Endothelial cell of umbilical vein (primary cell): ENCODE measurements at regions not wholly inside any gene's neighbourhood (a gene's known extent, or its start where the extent isn't known, plus 50 kb on each side); places are given as distances from the start of the nearest gene placed in this dataset.
A peak's percentile ranks its signal among the peaks of the same experiment; 100 is the strongest.

ENCODE experiments used
- BruUV-seq: library from RNA; stranded (reverse); fragments of 400-500 nt; replicated peaks from 2 replicates; lab custom pipeline; 2021; lab: Mats Ljungman, UMichigan
- CTCF ChIA-PET: fragments of 300-600, 350-600 bp; sonication (Branson Sonifier 250); formaldehyde crosslinking; loops from one replicate; lab custom pipeline; 2021; ENCODE audit warnings: antibody characterized with exemption, inconsistent platforms; lab: Charles Lee
- POLR2A ChIA-PET: fragments of 300-600, 350-600 bp; sonication (Branson Sonifier 250); formaldehyde crosslinking; loops from one replicate; lab custom pipeline; 2021; ENCODE audit warnings: antibody characterized with exemption, inconsistent platforms; lab: Charles Lee
- DNase-seq: peaks from one replicate; pipeline ENCODE4 v3.0.0-alpha.2; 2011; ENCODE audit warnings: low read depth, low spot score
- FAIRE-seq: peaks from 2 replicates; lab custom pipeline; 2011; peaks lifted over from hg19 to GRCh38; lab: Jason Lieb, UNC
- H2AFZ ChIP-seq: 2 replicates; pipeline ENCODE4 v1.6.0; 2012; ENCODE audit warnings: low read depth, low read length, control low read depth, inconsistent platforms
- H3K27ac ChIP-seq: 2 replicates; pipeline ENCODE4 v1.5.1; 2011; ENCODE audit warnings: low read depth, mild to moderate bottlenecking, control low read depth, low read length, moderate library complexity; ENCODE audit not compliant: insufficient read depth
- H3K27me3 ChIP-seq, 2 experiments: 2 replicates each; pipeline versions ENCODE4 v1.6.0 to v1.6.1; 2011; ENCODE audit warnings: low read length in 2 of 2, mixed read lengths in 1 of 2; ENCODE audit not compliant: control insufficient read depth in 2 of 2, insufficient read depth in 2 of 2
- H3K36me3 ChIP-seq, 2 experiments: 2 replicates in 1 of 2; 3 replicates in 1 of 2; pipeline ENCODE4 v1.5.1; 2011; ENCODE audit warnings: low read length in 2 of 2, mild to moderate bottlenecking in 1 of 2, moderate library complexity in 1 of 2; ENCODE audit not compliant: control insufficient read depth in 2 of 2, insufficient read depth in 2 of 2; ENCODE audit errors: extremely low read depth in 1 of 2
- H3K4me1 ChIP-seq: 3 replicates; pipeline ENCODE4 v1.5.1; 2011; ENCODE audit warnings: mild to moderate bottlenecking, low read length; ENCODE audit not compliant: control insufficient read depth, insufficient read depth; ENCODE audit errors: extremely low read depth
- H3K4me2 ChIP-seq: 2 replicates; pipeline ENCODE4 v1.6.1; 2011; ENCODE audit warnings: low read length, control low read depth, mixed read lengths; ENCODE audit not compliant: insufficient read depth
- H3K4me3 ChIP-seq, 3 experiments: fragments of 200-600 bp in 1 of 3; sonication (generic), shearing (Covaris generic) in 1 of 3; replicated peaks in 1 of 3; 2 replicates each; pipeline ENCODE4 v1.5.1; 2011 to 2016; ENCODE audit warnings: control low read depth in 3 of 3, low read length in 3 of 3, mild to moderate bottlenecking in 2 of 3, inconsistent platforms in 1 of 3, low read depth in 1 of 3, moderate library complexity in 1 of 3; ENCODE audit not compliant: insufficient read depth in 1 of 3
- H3K79me2 ChIP-seq: 2 replicates; pipeline ENCODE4 v1.6.0; 2012; ENCODE audit warnings: low read length, inconsistent platforms; ENCODE audit not compliant: control insufficient read depth, insufficient read depth
- H3K9ac ChIP-seq: replicated peaks from 2 replicates; pipeline ENCODE3; 2011; ENCODE audit warnings: low read length, control low read depth; ENCODE audit not compliant: insufficient read depth; ENCODE audit errors: extremely low read depth
- H3K9me1 ChIP-seq: replicated peaks from 3 replicates; pipeline ENCODE4 v1.6.0; 2011; ENCODE audit warnings: mild to moderate bottlenecking, low read length; ENCODE audit not compliant: control insufficient read depth, insufficient read depth; ENCODE audit errors: extremely low read depth
- H3K9me3 ChIP-seq: replicated peaks from 2 replicates; pipeline ENCODE4 v1.5.1; 2012; ENCODE audit warnings: low read length, inconsistent platforms; ENCODE audit not compliant: control insufficient read depth, insufficient read depth
- H4K20me1 ChIP-seq: replicated peaks from 2 replicates; pipeline ENCODE3; 2011; ENCODE audit warnings: mild to moderate bottlenecking, low read length; ENCODE audit not compliant: control insufficient read depth, insufficient read depth; ENCODE audit errors: extremely low read depth
- EZH2 ChIP-seq: IDR thresholded peaks from 2 replicates; pipeline ENCODE4 v1.6.1; 2012; ENCODE audit warnings: borderline replicate concordance, low read depth, mild to moderate bottlenecking, moderate library complexity, low read length, inconsistent platforms; ENCODE audit not compliant: severe bottlenecking
- FOS ChIP-seq: IDR thresholded peaks from 2 replicates; pipeline ENCODE4 v1.6.1; 2011; ENCODE audit warnings: mild to moderate bottlenecking, low read length, moderate library complexity, borderline replicate concordance; ENCODE audit not compliant: insufficient read depth
- GATA2 ChIP-seq: IDR thresholded peaks from 2 replicates; pipeline ENCODE4 v1.7.0; 2011; ENCODE audit warnings: low read depth, mild to moderate bottlenecking, moderate library complexity, mixed read lengths, low read length; ENCODE audit not compliant: insufficient read length, insufficient read depth
- JUN ChIP-seq: IDR thresholded peaks from 2 replicates; pipeline ENCODE4 v1.6.1; 2011; ENCODE audit warnings: borderline replicate concordance, low read depth; ENCODE audit not compliant: insufficient read length, insufficient read depth
- MYC ChIP-seq: IDR thresholded peaks from one replicate; pipeline ENCODE4 v1.6.1; 2011; ENCODE audit warnings: mild to moderate bottlenecking, low read depth, low read length
- POLR2A ChIP-seq: IDR thresholded peaks from 2 replicates; pipeline ENCODE4 v1.6.1; 2012; ENCODE audit warnings: low read depth, mild to moderate bottlenecking, control low read depth, low read length
- POLR2AphosphoS5 ChIP-seq: IDR thresholded peaks from 2 replicates; pipeline ENCODE4 v1.6.1; 2012; ENCODE audit warnings: low read depth, mild to moderate bottlenecking, control low read depth, low read length, moderate library complexity; ENCODE audit not compliant: insufficient read depth
- dilution Hi-C: fragments of 300-500 bp; cut with MboI; formaldehyde crosslinking; loops from one replicate; pipeline ENCODE4 v1.15.0; 2019; ENCODE audit warnings: low sequenced_read_pairs; ENCODE audit not compliant: extremely low pct_ligation_motif_present
- intact Hi-C: fragments of 100-400 bp; cut with micrococcal nuclease; formaldehyde crosslinking; loops from one replicate; pipeline ENCODE4 v1.10.0; 2022
- TF ChIP-seq, protein P1 (sequence below), 2 donors: IDR thresholded peaks; 1 replicate in 1 of 2; 2 replicates in 1 of 2; pipeline ENCODE4 v1.5.1; 2011; ENCODE audit warnings: low read length in 2 of 2, mild to moderate bottlenecking in 2 of 2, moderate library complexity in 2 of 2, control low read depth in 1 of 2, inconsistent platforms in 1 of 2, low read depth in 1 of 2; ENCODE audit not compliant: insufficient read depth in 1 of 2; ENCODE audit errors: extremely low read depth in 1 of 2
- TF ChIP-seq, protein P2 (sequence below): IDR thresholded peaks from 2 replicates; pipeline ENCODE4 v1.6.1; 2011; ENCODE audit not compliant: insufficient read depth, insufficient read length

DNA sequence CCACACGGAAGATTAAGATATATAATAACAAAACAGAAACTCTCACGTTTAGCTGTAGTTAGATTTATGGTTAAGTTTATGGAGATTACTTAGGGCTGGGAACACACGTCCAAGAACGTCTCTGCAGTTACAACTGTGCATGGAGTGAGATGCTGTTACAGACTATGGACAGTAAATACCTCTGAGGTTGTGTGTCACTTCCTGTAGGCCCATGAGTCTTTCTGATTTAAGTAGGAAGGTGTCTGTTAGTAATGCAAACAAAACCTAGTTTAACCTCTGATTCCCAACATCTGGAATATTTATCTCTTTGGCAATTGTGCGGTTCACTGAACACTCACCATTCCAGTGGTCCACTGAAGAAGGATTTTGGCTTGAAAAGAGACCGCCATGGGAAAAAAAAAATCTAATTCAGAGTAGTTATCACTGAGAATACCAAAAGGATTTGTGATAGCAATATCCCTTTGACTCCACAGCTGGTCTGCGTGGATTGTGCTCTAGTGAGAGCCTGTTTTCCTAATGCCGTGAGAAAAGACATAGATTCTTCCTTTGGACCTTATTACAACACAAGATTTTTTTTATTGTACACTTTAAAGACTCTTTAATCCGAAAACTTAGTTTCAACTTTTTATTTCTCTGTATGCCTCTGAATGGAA lies 478.2 kb upstream of the CITED2 start:
- intact Hi-C loops (no loop called here), dilution Hi-C loops (no loop called here)
- H3K27me3 ChIP-seq = no peaks in the 10 kb centered on the region
- H2AFZ ChIP-seq = peak overlapping the region; percentile 75
- no peak overlapping the region for H3K27ac ChIP-seq
- no peak for TF ChIP-seq FOS
- no peak for TF ChIP-seq POLR2A
- no peak for TF ChIP-seq MYC
- TF ChIP-seq JUN = no peak
- no peak for TF ChIP-seq GATA2
- TF ChIP-seq, protein P1, sequence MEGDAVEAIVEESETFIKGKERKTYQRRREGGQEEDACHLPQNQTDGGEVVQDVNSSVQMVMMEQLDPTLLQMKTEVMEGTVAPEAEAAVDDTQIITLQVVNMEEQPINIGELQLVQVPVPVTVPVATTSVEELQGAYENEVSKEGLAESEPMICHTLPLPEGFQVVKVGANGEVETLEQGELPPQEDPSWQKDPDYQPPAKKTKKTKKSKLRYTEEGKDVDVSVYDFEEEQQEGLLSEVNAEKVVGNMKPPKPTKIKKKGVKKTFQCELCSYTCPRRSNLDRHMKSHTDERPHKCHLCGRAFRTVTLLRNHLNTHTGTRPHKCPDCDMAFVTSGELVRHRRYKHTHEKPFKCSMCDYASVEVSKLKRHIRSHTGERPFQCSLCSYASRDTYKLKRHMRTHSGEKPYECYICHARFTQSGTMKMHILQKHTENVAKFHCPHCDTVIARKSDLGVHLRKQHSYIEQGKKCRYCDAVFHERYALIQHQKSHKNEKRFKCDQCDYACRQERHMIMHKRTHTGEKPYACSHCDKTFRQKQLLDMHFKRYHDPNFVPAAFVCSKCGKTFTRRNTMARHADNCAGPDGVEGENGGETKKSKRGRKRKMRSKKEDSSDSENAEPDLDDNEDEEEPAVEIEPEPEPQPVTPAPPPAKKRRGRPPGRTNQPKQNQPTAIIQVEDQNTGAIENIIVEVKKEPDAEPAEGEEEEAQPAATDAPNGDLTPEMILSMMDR (IDR thresholded peaks at IDR 0.05; ENCODE audit: extremely low read depth in 1 of 2, insufficient read depth in 1 of 2, low read depth in 1 of 2, low read length in 2 of 2) = no peak
- TF ChIP-seq, protein P2, sequence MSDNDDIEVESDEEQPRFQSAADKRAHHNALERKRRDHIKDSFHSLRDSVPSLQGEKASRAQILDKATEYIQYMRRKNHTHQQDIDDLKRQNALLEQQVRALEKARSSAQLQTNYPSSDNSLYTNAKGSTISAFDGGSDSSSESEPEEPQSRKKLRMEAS = no peak
- TF ChIP-seq POLR2AphosphoS5 = no peak
- no peak for TF ChIP-seq EZH2
- peak overlapping the region; percentile 24 for H3K4me2 ChIP-seq
- no peak for DNase-seq
- H3K9me3 ChIP-seq = no peaks in the 10 kb centered on the region
- BruUV-seq = no TSS peak
- ChIA-PET CTCF (no interaction called here), POLR2A (no interaction called here)
- no peak overlapping the region for H3K9ac ChIP-seq
- peak; percentile 66 for FAIRE-seq
- no peaks in the 10 kb centered on the region for H4K20me1 ChIP-seq
- H3K9me1 ChIP-seq = no peaks in the 10 kb centered on the region
- H3K79me2 ChIP-seq = no peaks in the 10 kb centered on the region
- H3K4me3 ChIP-seq = no peak overlapping the region
- H3K36me3 ChIP-seq = no peaks in the 10 kb centered on the region
- no peaks in the 10 kb centered on the region for H3K4me1 ChIP-seq
